ENCODE measurements at regions not wholly inside any gene's neighbourhood (a gene's known extent, or its start where the extent isn't known, plus 50 kb on each side); places are given as distances from the start of the nearest gene placed in this dataset.

DNA sequence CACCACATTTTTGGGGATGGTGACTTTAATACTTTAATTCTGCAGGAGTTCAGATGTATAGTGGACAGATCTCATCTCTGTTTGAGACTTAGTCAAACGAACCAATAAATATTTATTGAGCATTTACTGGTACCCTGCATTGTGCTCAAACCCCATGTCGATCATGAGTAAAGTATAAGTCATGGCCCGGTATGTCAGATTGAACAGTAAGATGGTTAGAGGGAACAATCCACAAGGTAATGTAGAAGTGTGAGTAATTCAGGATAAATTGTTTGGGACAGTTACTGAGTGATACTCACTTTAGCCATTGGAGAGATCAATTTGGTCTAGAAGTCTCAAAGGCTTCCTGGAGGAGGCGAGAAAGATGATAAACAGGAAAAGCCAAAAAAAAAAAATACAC lies 265.5 kb upstream of the C2CD4B start:
- Mint-ChIP-seq H3K9me3 (no peaks in the 10 kb centered on the region), H3K4me3 (no peak overlapping the region), H3K36me3 (ENCODE audit: insufficient read depth) (no peaks in the 10 kb centered on the region), H3K4me1 (ENCODE audit: low read depth) (no peaks in the 10 kb centered on the region), H3K27me3 (ENCODE audit: low read depth) (no peaks in the 10 kb centered on the region)
- no peak for ATAC-seq
- DNase-seq: no peak

GRCh38 chr15:62431008-62431797 lies 266.1 kb upstream of the C2CD4B start:
- no peak overlapping the region for H3K4me3 Mint-ChIP-seq
- H3K27me3 Mint-ChIP-seq (ENCODE audit: low read depth): no peaks in the 10 kb centered on the region
- no peak for ATAC-seq
- DNase-seq: no peak
- H3K36me3 Mint-ChIP-seq (ENCODE audit: insufficient read depth): no peaks in the 10 kb centered on the region
- H3K9me3 Mint-ChIP-seq: no peaks in the 10 kb centered on the region
- H3K4me1 Mint-ChIP-seq (ENCODE audit: low read depth): no peaks in the 10 kb centered on the region

GRCh38 chr15:62431817-62432216 lies 266.7 kb upstream of the C2CD4B start:
- ATAC-seq (no peak), DNase-seq (no peak)
- Mint-ChIP-seq H3K27me3 (ENCODE audit: low read depth) (no peaks in the 10 kb centered on the region), H3K4me3 (no peak overlapping the region), H3K9me3 (no peaks in the 10 kb centered on the region), H3K4me1 (ENCODE audit: low read depth) (no peaks in the 10 kb centered on the region), H3K36me3 (ENCODE audit: insufficient read depth) (no peaks in the 10 kb centered on the region)

- DNase-seq (no peak), ATAC-seq (no peak)
- Mint-ChIP-seq H3K4me1 (ENCODE audit: low read depth) (no peaks in the 10 kb centered on the region), H3K36me3 (ENCODE audit: insufficient read depth) (no peaks in the 10 kb centered on the region), H3K27me3 (ENCODE audit: low read depth) (no peaks in the 10 kb centered on the region), H3K9me3 (no peaks in the 10 kb centered on the region), H3K4me3 (no peak overlapping the region)
Measured at GRCh38 chr15:62432702-62433398, 267.8 kb upstream of the C2CD4B start.

DNA sequence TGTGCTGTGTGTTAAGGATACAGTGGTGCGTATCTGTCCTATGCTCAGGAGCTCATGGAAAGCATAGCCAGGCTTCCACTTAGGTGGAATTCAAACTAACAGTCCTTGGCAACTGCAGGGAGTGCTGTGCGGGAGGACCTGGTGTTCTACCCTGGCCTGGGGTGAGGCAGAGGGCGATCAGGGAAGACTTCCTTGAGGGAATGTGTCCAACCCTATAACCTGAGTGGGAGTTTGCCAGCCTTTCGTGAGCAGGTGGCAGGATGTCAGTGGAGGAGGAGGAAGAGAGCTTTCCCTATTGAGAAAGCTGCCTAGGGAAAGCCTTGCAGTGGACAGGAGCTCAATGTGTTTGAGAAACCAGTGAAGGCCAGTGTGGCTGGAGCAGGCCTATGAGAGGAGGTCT lies 271.1 kb upstream of the C2CD4B start:
- Mint-ChIP-seq H3K9me3 (no peaks in the 10 kb centered on the region), H3K4me3 (no peak overlapping the region), H3K4me1 (ENCODE audit: low read depth) (no peaks in the 10 kb centered on the region), H3K27me3 (ENCODE audit: low read depth) (no peaks in the 10 kb centered on the region), H3K36me3 (ENCODE audit: insufficient read depth) (no peaks in the 10 kb centered on the region)
- DNase-seq (no peak), ATAC-seq (no peak)

GRCh38 chr15:62437753-62438152 lies 272.7 kb upstream of the C2CD4B start:
- no peaks in the 10 kb centered on the region for H3K9me3 Mint-ChIP-seq
- DNase-seq (no peak), ATAC-seq (no peak)
- no peaks in the 10 kb centered on the region for H3K27me3 Mint-ChIP-seq (ENCODE audit: low read depth)
- no peaks in the 10 kb centered on the region for H3K36me3 Mint-ChIP-seq (ENCODE audit: insufficient read depth)
- no peak overlapping the region for H3K4me3 Mint-ChIP-seq
- no peaks in the 10 kb centered on the region for H3K4me1 Mint-ChIP-seq (ENCODE audit: low read depth)

GRCh38 chr15:62439543-62440016 lies 274.5 kb upstream of the C2CD4B start:
- H3K9me3 Mint-ChIP-seq: no peaks in the 10 kb centered on the region
- DNase-seq (no peak), ATAC-seq (no peak)
- no peaks in the 10 kb centered on the region for H3K36me3 Mint-ChIP-seq (ENCODE audit: insufficient read depth)
- H3K4me1 Mint-ChIP-seq (ENCODE audit: low read depth): no peaks in the 10 kb centered on the region
- H3K4me3 Mint-ChIP-seq: no peak overlapping the region
- no peaks in the 10 kb centered on the region for H3K27me3 Mint-ChIP-seq (ENCODE audit: low read depth)

DNA sequence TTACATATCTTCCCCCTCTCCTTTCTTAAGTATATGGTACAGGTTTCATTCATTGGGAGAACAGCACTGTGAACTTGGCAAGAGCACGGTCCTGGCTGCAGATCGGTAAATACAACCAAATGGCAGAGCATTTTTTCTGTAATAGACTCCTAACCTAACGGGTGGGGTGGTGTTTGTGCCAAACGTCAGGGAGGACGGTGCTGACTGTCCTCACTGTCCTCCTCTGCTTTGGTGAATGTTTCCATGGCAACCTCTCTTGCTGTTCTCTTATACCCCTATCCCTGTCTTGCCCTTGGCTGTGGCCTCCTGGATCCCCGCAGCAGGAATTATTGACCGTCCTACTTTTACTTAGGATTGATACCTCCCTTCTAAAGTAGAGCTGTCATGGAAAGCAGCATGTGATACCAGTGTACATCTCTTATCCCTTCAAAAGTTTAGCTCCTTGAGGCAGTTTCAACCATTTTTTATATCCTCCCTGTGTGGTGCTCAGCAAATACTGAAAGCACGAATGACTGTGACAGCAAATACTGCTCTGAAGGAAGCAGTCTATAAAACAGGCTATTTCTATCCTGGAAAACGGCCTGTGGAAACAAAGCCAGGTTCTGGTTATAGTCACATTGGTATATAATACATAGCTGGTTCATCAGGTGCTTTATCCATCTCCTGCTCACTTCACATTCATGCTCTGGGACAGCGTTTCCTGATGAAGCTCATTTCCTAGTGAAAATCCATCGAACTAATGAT lies 275.4 kb upstream of the C2CD4B start:
- no peaks in the 10 kb centered on the region for H3K4me1 Mint-ChIP-seq (ENCODE audit: low read depth)
- ATAC-seq (no peak), DNase-seq (no peak)
- H3K36me3 Mint-ChIP-seq (ENCODE audit: insufficient read depth): no peaks in the 10 kb centered on the region
- no peaks in the 10 kb centered on the region for H3K9me3 Mint-ChIP-seq
- H3K27me3 Mint-ChIP-seq (ENCODE audit: low read depth): no peaks in the 10 kb centered on the region
- no peak overlapping the region for H3K4me3 Mint-ChIP-seq

- Mint-ChIP-seq H3K4me1 (ENCODE audit: low read depth) (no peaks in the 10 kb centered on the region), H3K4me3 (no peak overlapping the region), H3K27me3 (ENCODE audit: low read depth) (peaks cover 4% of the 10 kb centered on the region), H3K9me3 (no peaks in the 10 kb centered on the region), H3K36me3 (ENCODE audit: insufficient read depth) (no peaks in the 10 kb centered on the region)
- DNase-seq: no peak
- ATAC-seq: no peak
Measured at GRCh38 chr15:62444104-62445022, 279.3 kb upstream of the C2CD4B start.

- Mint-ChIP-seq H3K9me3 (no peaks in the 10 kb centered on the region), H3K27me3 (ENCODE audit: low read depth) (peaks cover 4% of the 10 kb centered on the region), H3K36me3 (ENCODE audit: insufficient read depth) (no peaks in the 10 kb centered on the region), H3K4me3 (no peak overlapping the region), H3K4me1 (ENCODE audit: low read depth) (no peaks in the 10 kb centered on the region)
- DNase-seq: no peak
- ATAC-seq: no peak
Measured at GRCh38 chr15:62445244-62445643, 280.2 kb upstream of the C2CD4B start.

- H3K4me3 Mint-ChIP-seq: no peak overlapping the region
- no peak for ATAC-seq
- no peaks in the 10 kb centered on the region for H3K4me1 Mint-ChIP-seq (ENCODE audit: low read depth)
- no peaks in the 10 kb centered on the region for H3K36me3 Mint-ChIP-seq (ENCODE audit: insufficient read depth)
- no peak for DNase-seq
- peaks cover 4% of the 10 kb centered on the region for H3K27me3 Mint-ChIP-seq (ENCODE audit: low read depth)
- H3K9me3 Mint-ChIP-seq: no peaks in the 10 kb centered on the region
Measured at GRCh38 chr15:62446984-62447383, 281.9 kb upstream of the C2CD4B start.

- Mint-ChIP-seq H3K4me1 (ENCODE audit: low read depth) (no peaks in the 10 kb centered on the region), H3K9me3 (no peaks in the 10 kb centered on the region), H3K27me3 (ENCODE audit: low read depth) (peaks cover 4% of the 10 kb centered on the region), H3K36me3 (ENCODE audit: insufficient read depth) (no peaks in the 10 kb centered on the region), H3K4me3 (no peak overlapping the region)
- no peak for DNase-seq
- ATAC-seq: no peak
Measured at GRCh38 chr15:62447742-62448141, 282.7 kb upstream of the C2CD4B start.

- H3K27me3 Mint-ChIP-seq (ENCODE audit: low read depth): peaks cover 4% of the 10 kb centered on the region
- DNase-seq: no peak
- H3K4me3 Mint-ChIP-seq: no peak overlapping the region
- H3K4me1 Mint-ChIP-seq (ENCODE audit: low read depth): no peaks in the 10 kb centered on the region
- H3K9me3 Mint-ChIP-seq: no peaks in the 10 kb centered on the region
- H3K36me3 Mint-ChIP-seq (ENCODE audit: insufficient read depth): no peaks in the 10 kb centered on the region
- ATAC-seq: no peak
Measured at GRCh38 chr15:62449638-62450037, 284.6 kb upstream of the C2CD4B start.

DNA sequence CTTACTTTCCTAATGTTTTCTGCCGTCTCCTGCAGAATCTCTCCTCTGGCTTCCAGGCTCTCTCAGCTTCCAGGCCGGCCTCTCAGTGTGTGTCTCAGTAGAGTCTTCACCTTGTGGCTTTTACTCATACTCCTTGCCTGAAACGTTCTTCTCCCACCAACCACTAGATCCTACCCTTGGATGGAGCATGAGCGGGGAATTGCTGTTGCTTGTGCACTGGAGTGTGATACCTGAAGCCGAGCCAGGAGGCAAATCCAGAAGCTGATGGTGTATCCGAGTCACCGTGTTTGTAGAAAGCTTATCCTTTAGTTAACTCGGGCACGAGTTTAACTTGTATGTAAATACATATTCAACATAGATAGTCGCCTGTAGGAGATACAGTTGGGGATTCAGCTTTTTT lies 285.0 kb upstream of the C2CD4B start:
- ATAC-seq (no peak), DNase-seq (no peak)
- Mint-ChIP-seq H3K27me3 (ENCODE audit: low read depth) (peaks cover 4% of the 10 kb centered on the region), H3K4me3 (no peak overlapping the region), H3K4me1 (ENCODE audit: low read depth) (no peaks in the 10 kb centered on the region), H3K9me3 (no peaks in the 10 kb centered on the region), H3K36me3 (ENCODE audit: insufficient read depth) (no peaks in the 10 kb centered on the region)

Measured in activated T-cell treated with anti-CD3 and anti-CD28 coated beads, Interleukin-2, amount 50 U/mL, for 4 hours (primary cell).